ENCODE measurements at regions not wholly inside any gene's neighbourhood (a gene's known extent, or its start where the extent isn't known, plus 50 kb on each side); places are given as distances from the start of the nearest gene placed in this dataset.

DNA sequence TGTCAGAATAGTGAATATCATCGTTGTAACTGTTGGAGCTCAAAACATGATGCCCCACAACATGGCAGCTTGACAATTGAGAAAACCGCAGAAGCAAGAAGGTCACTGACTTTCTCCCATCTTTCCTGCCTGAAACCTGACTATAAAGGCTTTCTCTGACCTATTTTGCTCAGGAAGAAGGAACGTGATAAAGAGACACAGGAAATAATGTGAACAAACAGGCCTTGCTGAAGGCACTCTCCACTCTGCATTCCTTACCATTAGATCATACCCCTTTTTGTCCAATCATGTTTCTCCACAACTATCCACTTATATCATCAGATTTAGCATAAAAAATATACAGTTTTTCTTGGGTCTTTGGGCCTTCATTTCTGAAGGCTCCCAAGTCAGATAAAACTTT lies 916.8 kb downstream of the METTL15 start:
- no peaks in the 10 kb centered on the region for H3K27me3 ChIP-seq (ENCODE audit: control insufficient read depth, insufficient read depth, low read length)
- DNase-seq: no peak
- H3K9me3 ChIP-seq (replicated peaks; ENCODE audit: control insufficient read depth, low read depth, low read length): peaks cover 7% of the 10 kb centered on the region
- H3K4me1 ChIP-seq (ENCODE audit: control insufficient read depth, insufficient read depth, low read length): no peaks in the 10 kb centered on the region
- H3K36me3 ChIP-seq (ENCODE audit: control insufficient read depth, insufficient read depth, low read length): no peaks in the 10 kb centered on the region
- no peak overlapping the region for H3K4me3 ChIP-seq (ENCODE audit: low read length)
- 80% methylated on average over 2 of the region's 3 CpGs for WGBS (ENCODE audit: insufficient coverage)
- H3K27ac ChIP-seq (ENCODE audit: low read length): no peak overlapping the region

DNA sequence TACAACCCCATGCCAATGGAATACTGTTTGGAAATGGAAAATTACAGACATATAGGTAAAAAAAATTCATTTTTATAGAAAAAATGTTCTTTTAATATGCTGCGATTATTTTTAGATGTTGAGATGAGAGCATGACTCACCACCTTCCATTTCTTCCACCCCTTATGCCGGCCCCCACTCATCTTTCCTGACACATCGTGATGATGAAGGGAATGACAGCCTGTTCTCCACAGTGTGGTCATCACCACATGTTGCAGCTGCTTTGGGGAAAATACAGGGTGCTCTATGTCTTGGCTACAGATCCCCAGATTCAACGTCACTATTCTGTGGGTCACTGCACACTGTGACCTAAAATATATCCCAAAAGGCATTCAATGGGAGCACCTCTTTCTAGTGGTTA lies 916.2 kb downstream of the METTL15 start:
- Histone ChIP-seq H3K4me1 (ENCODE audit: control insufficient read depth, insufficient read depth, low read length) (no peaks in the 10 kb centered on the region), H3K36me3 (ENCODE audit: control insufficient read depth, insufficient read depth, low read length) (no peaks in the 10 kb centered on the region), H3K9me3 (replicated peaks; ENCODE audit: control insufficient read depth, low read depth, low read length) (peaks cover 7% of the 10 kb centered on the region), H3K27ac (ENCODE audit: low read length) (no peak overlapping the region), H3K27me3 (ENCODE audit: control insufficient read depth, insufficient read depth, low read length) (no peaks in the 10 kb centered on the region), H3K4me3 (ENCODE audit: low read length) (no peak overlapping the region)
- no CpG with 5 or more reads among the region's 4 CpGs for WGBS (ENCODE audit: insufficient coverage)
- DNase-seq: no peak

GRCh38 chr11:29023761-29024160 lies 915.6 kb downstream of the METTL15 start:
- H3K4me3 ChIP-seq (ENCODE audit: low read length): no peak overlapping the region
- peaks cover 5% of the 10 kb centered on the region for H3K9me3 ChIP-seq (replicated peaks; ENCODE audit: control insufficient read depth, low read depth, low read length)
- H3K4me1 ChIP-seq (ENCODE audit: control insufficient read depth, insufficient read depth, low read length): no peaks in the 10 kb centered on the region
- DNase-seq: no peak
- H3K27ac ChIP-seq (ENCODE audit: low read length): no peak overlapping the region
- no CpG with 5 or more reads among the region's 1 CpG for WGBS (ENCODE audit: insufficient coverage)
- no peaks in the 10 kb centered on the region for H3K27me3 ChIP-seq (ENCODE audit: control insufficient read depth, insufficient read depth, low read length)
- H3K36me3 ChIP-seq (ENCODE audit: control insufficient read depth, insufficient read depth, low read length): no peaks in the 10 kb centered on the region

DNA sequence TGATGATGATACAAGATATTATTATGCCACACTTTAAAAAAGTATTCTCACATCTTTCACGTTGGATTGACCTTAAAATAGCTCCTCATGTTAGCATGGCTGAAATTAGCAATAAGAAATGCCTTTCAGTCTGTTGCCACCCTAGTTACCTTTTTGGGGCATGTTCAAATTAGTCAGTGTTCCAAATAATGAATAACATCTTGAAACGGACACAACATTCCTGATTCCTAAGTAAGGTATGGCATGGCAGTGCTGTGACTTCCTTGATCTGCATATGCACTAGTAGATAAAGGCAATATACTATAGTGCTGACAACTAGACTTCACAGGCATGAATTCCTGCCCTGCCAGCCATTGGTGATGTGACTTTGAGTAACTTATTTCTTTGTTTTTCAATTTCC lies 914.5 kb downstream of the METTL15 start:
- no peak for DNase-seq
- no CpG with 5 or more reads among the region's 2 CpGs for WGBS (ENCODE audit: insufficient coverage)
- Histone ChIP-seq H3K36me3 (ENCODE audit: control insufficient read depth, insufficient read depth, low read length) (no peaks in the 10 kb centered on the region), H3K9me3 (replicated peaks; ENCODE audit: control insufficient read depth, low read depth, low read length) (no peaks in the 10 kb centered on the region), H3K4me3 (ENCODE audit: low read length) (no peak overlapping the region), H3K27me3 (ENCODE audit: control insufficient read depth, insufficient read depth, low read length) (no peaks in the 10 kb centered on the region), H3K27ac (ENCODE audit: low read length) (no peak overlapping the region), H3K4me1 (ENCODE audit: control insufficient read depth, insufficient read depth, low read length) (no peaks in the 10 kb centered on the region)

GRCh38 chr11:29019960-29020683 lies 911.9 kb downstream of the METTL15 start:
- Histone ChIP-seq H3K4me1 (ENCODE audit: control insufficient read depth, insufficient read depth, low read length) (no peaks in the 10 kb centered on the region), H3K9me3 (replicated peaks; ENCODE audit: control insufficient read depth, low read depth, low read length) (no peaks in the 10 kb centered on the region), H3K27me3 (ENCODE audit: control insufficient read depth, insufficient read depth, low read length) (no peaks in the 10 kb centered on the region), H3K4me3 (ENCODE audit: low read length) (no peak overlapping the region), H3K27ac (ENCODE audit: low read length) (no peak overlapping the region), H3K36me3 (ENCODE audit: control insufficient read depth, insufficient read depth, low read length) (no peaks in the 10 kb centered on the region)
- WGBS (ENCODE audit: insufficient coverage): no CpG with 5 or more reads among the region's 3 CpGs
- DNase-seq: peak; percentile 2

- no CpG with 5 or more reads among the region's 2 CpGs for WGBS (ENCODE audit: insufficient coverage)
- no peaks in the 10 kb centered on the region for H3K36me3 ChIP-seq (ENCODE audit: control insufficient read depth, insufficient read depth, low read length)
- H3K4me1 ChIP-seq (ENCODE audit: control insufficient read depth, insufficient read depth, low read length): no peaks in the 10 kb centered on the region
- no peaks in the 10 kb centered on the region for H3K9me3 ChIP-seq (replicated peaks; ENCODE audit: control insufficient read depth, low read depth, low read length)
- H3K27ac ChIP-seq (ENCODE audit: low read length): no peak overlapping the region
- no peaks in the 10 kb centered on the region for H3K27me3 ChIP-seq (ENCODE audit: control insufficient read depth, insufficient read depth, low read length)
- no peak overlapping the region for H3K4me3 ChIP-seq (ENCODE audit: low read length)
- DNase-seq: no peak
Measured at GRCh38 chr11:29018631-29019030, 910.4 kb downstream of the METTL15 start.

DNA sequence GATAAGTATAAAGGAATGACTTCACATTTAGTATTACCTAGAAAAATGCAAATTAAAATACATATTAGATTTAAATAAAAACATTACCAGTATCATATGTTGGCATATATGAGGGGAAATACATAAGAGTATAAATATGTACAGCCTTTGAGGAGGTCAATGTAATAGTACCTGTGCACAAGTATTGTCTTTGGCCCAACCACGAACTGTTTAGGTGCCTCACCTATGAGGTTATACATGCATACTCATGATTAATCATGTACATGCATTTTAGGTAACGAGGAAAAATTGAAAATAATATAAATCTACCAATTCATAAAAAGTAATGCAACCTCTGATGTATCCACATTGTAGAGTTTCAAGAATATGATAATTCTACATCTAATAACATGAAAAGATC lies 909.8 kb downstream of the METTL15 start:
- no peaks in the 10 kb centered on the region for H3K9me3 ChIP-seq (replicated peaks; ENCODE audit: control insufficient read depth, low read depth, low read length)
- no peak overlapping the region for H3K4me3 ChIP-seq (ENCODE audit: low read length)
- DNase-seq: no peak
- no peaks in the 10 kb centered on the region for H3K4me1 ChIP-seq (ENCODE audit: control insufficient read depth, insufficient read depth, low read length)
- H3K36me3 ChIP-seq (ENCODE audit: control insufficient read depth, insufficient read depth, low read length): no peaks in the 10 kb centered on the region
- WGBS (ENCODE audit: insufficient coverage): no CpG with 5 or more reads among the region's 2 CpGs
- no peaks in the 10 kb centered on the region for H3K27me3 ChIP-seq (ENCODE audit: control insufficient read depth, insufficient read depth, low read length)
- H3K27ac ChIP-seq (ENCODE audit: low read length): no peak overlapping the region

DNA sequence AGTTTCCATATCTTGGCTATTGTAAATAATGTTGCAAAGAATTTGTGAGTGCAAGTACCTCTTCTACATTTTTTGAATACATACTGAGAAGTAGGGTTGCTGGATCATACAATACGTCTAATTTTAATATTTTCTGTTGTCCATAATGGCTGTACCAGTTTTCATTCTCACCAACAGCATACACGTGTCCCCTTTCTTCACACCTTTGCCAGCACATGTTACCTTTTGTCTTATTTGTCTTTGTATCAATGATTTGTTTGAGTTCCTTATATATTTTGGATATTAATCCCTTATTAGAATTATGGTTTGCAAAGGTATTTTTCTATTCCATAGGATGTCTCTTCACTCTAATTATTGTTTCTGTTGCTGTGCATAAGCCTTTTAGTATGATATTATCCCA lies 904.3 kb downstream of the METTL15 start:
- H3K27ac ChIP-seq (ENCODE audit: low read length): no peak overlapping the region
- no peaks in the 10 kb centered on the region for H3K4me1 ChIP-seq (ENCODE audit: control insufficient read depth, insufficient read depth, low read length)
- WGBS (ENCODE audit: insufficient coverage): no CpG with 5 or more reads among the region's 2 CpGs
- no peaks in the 10 kb centered on the region for H3K27me3 ChIP-seq (ENCODE audit: control insufficient read depth, insufficient read depth, low read length)
- H3K9me3 ChIP-seq (replicated peaks; ENCODE audit: control insufficient read depth, low read depth, low read length): no peaks in the 10 kb centered on the region
- no peak for DNase-seq
- no peaks in the 10 kb centered on the region for H3K36me3 ChIP-seq (ENCODE audit: control insufficient read depth, insufficient read depth, low read length)
- H3K4me3 ChIP-seq (ENCODE audit: low read length): no peak overlapping the region

GRCh38 chr11:29009426-29009825 lies 901.2 kb downstream of the METTL15 start:
- no peaks in the 10 kb centered on the region for H3K36me3 ChIP-seq (ENCODE audit: control insufficient read depth, insufficient read depth, low read length)

GRCh38 chr11:29008481-29008880 lies 900.3 kb downstream of the METTL15 start:
- Histone ChIP-seq H3K4me1 (ENCODE audit: control insufficient read depth, insufficient read depth, low read length) (no peaks in the 10 kb centered on the region), H3K4me3 (ENCODE audit: low read length) (no peak overlapping the region), H3K27ac (ENCODE audit: low read length) (no peak overlapping the region), H3K9me3 (replicated peaks; ENCODE audit: control insufficient read depth, low read depth, low read length) (no peaks in the 10 kb centered on the region), H3K36me3 (ENCODE audit: control insufficient read depth, insufficient read depth, low read length) (no peaks in the 10 kb centered on the region), H3K27me3 (ENCODE audit: control insufficient read depth, insufficient read depth, low read length) (no peaks in the 10 kb centered on the region)
- no peak for DNase-seq

More at GRCh38 chr11:29009426-29009825, 901.2 kb downstream of the METTL15 start:
- Histone ChIP-seq H3K4me1 (ENCODE audit: control insufficient read depth, insufficient read depth, low read length) (no peaks in the 10 kb centered on the region), H3K9me3 (replicated peaks; ENCODE audit: control insufficient read depth, low read depth, low read length) (no peaks in the 10 kb centered on the region), H3K27me3 (ENCODE audit: control insufficient read depth, insufficient read depth, low read length) (no peaks in the 10 kb centered on the region), H3K27ac (ENCODE audit: low read length) (no peak overlapping the region), H3K4me3 (ENCODE audit: low read length) (no peak overlapping the region)
- no peak for DNase-seq

- H3K4me1 ChIP-seq (ENCODE audit: control insufficient read depth, insufficient read depth, low read length): no peaks in the 10 kb centered on the region
- H3K4me3 ChIP-seq (ENCODE audit: low read length): no peak overlapping the region
- no peak for DNase-seq
- 100% methylated on average over 2 of the region's 3 CpGs for WGBS (ENCODE audit: insufficient coverage)
- no peaks in the 10 kb centered on the region for H3K27me3 ChIP-seq (ENCODE audit: control insufficient read depth, insufficient read depth, low read length)
- H3K27ac ChIP-seq (ENCODE audit: low read length): no peak overlapping the region
- H3K9me3 ChIP-seq (replicated peaks; ENCODE audit: control insufficient read depth, low read depth, low read length): no peaks in the 10 kb centered on the region
- H3K36me3 ChIP-seq (ENCODE audit: control insufficient read depth, insufficient read depth, low read length): no peaks in the 10 kb centered on the region
Measured at GRCh38 chr11:29006668-29007067, 898.5 kb downstream of the METTL15 start.
